Erythroblast (primary cell): ENCODE measurements at regions not wholly inside any gene's neighbourhood (a gene's known extent, or its start where the extent isn't known, plus 50 kb on each side); places are given as distances from the start of the nearest gene placed in this dataset.

Experiments used
- GATA1 ChIP-seq: IDR thresholded peaks from 2 replicates; pipeline ENCODE4 v1.6.1; 2011; ENCODE audit warnings: low read depth, mild to moderate bottlenecking, control low read depth, low read length, moderate library complexity
- POLR2A ChIP-seq: IDR thresholded peaks from 2 replicates; pipeline ENCODE4 v1.6.1; 2011; ENCODE audit warnings: mild to moderate bottlenecking, low read length

- no peak for TF ChIP-seq POLR2A
- TF ChIP-seq GATA1 = no peak
Measured at GRCh38 chr11:131305005-131305404, 65.4 kb upstream of the NTM start.
